ENCODE measurements at regions not wholly inside any gene's neighbourhood (a gene's known extent, or its start where the extent isn't known, plus 50 kb on each side); places are given as distances from the start of the nearest gene placed in this dataset.

- H3K27me3 ChIP-seq (ENCODE audit: control insufficient read depth, insufficient read depth, low read length), result no peaks in the 10 kb centered on the region
- no peak overlapping the region for H3K4me3 ChIP-seq (ENCODE audit: insufficient read depth, low read depth, low read length)
- DNase-seq, result no peak
- H3K36me3 ChIP-seq (replicated peaks; ENCODE audit: control insufficient read depth, insufficient read depth, low read length), result no peaks in the 10 kb centered on the region
Measured at GRCh38 chr15:37165395-37165794, 65.0 kb upstream of the MEIS2 start.

- Histone ChIP-seq H3K36me3 (replicated peaks; ENCODE audit: control insufficient read depth, insufficient read depth, low read length) (no peaks in the 10 kb centered on the region), H3K4me3 (ENCODE audit: insufficient read depth, low read depth, low read length) (no peak overlapping the region), H3K27me3 (ENCODE audit: control insufficient read depth, insufficient read depth, low read length) (no peaks in the 10 kb centered on the region)
- DNase-seq, result no peak
Measured at GRCh38 chr15:37166402-37166801, 66.1 kb upstream of the MEIS2 start.

DNA sequence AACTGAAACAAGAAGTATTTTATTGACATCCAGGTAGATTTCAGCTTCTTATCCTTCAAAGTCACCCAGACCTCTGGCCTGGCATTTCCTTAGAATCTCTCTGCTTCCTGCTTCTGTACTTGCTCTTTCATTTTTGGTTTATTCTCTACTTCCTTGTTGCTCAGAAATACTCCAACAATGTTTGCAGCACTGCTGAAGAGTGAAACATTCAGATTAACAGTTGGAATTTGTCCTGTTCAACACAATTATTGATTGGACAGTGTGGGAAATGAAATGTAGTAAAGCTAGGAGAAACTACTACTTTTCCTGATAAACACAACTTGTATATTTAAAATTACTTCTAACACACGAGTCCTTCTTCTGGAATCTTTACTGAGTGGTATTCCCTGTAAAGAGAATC lies 81.0 kb upstream of the MEIS2 start:
- Histone ChIP-seq H3K27me3 (ENCODE audit: control insufficient read depth, insufficient read depth, low read length) (no peaks in the 10 kb centered on the region), H3K36me3 (replicated peaks; ENCODE audit: control insufficient read depth, insufficient read depth, low read length) (no peaks in the 10 kb centered on the region), H3K4me3 (ENCODE audit: insufficient read depth, low read depth, low read length) (no peak overlapping the region)
- DNase-seq, result no peak

DNA sequence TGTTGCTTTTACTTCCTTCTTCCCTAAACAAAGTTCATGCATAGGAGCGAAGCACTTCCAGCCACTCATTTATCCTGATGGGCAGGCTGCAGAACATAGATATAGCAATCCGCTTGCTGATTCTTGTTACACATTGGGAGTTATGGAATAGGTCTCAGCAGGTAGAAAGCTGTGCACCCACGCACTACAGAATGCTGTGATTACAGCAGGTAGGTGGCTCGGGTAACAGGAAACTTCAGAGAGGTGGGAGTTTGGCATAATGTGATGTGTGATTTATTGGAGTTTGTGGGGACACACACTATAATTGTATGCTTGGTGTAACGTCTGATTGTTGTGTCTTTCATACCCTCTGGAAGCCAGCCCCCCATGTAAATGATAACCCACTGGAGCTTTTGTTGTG lies 99.2 kb upstream of the MEIS2 start:
- Histone ChIP-seq H3K4me3 (ENCODE audit: insufficient read depth, low read depth, low read length) (no peak overlapping the region), H3K36me3 (replicated peaks; ENCODE audit: control insufficient read depth, insufficient read depth, low read length) (no peaks in the 10 kb centered on the region), H3K27me3 (ENCODE audit: control insufficient read depth, insufficient read depth, low read length) (no peaks in the 10 kb centered on the region)
- DNase-seq, result no peak

- Histone ChIP-seq H3K27me3 (ENCODE audit: control insufficient read depth, insufficient read depth, low read length) (no peaks in the 10 kb centered on the region), H3K4me3 (ENCODE audit: insufficient read depth, low read depth, low read length) (no peak overlapping the region), H3K36me3 (replicated peaks; ENCODE audit: control insufficient read depth, insufficient read depth, low read length) (no peaks in the 10 kb centered on the region)
- no peak for DNase-seq
Measured at GRCh38 chr15:37203050-37203449, 102.7 kb upstream of the MEIS2 start.

- DNase-seq, result no peak
Measured at GRCh38 chr15:37204692-37205091, 104.3 kb upstream of the MEIS2 start.

DNA sequence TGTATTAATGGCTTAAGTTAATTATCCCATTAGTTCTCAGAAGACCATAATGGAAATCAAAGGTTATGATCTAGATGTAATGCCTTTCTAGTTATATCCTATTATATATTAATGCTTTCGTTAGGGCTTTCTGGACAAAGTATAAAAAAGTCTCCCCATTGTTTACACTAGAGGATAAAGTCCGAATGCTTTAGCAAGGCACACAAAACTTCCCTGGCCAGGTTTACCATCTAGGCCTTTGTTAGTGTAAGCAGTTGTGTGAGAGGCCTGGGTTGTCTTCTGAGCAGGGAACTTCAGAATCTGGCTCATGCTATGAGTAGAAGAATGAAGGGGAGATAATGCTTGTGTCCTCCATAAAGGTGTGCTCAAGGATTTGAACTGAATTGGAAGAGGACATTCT lies 106.3 kb upstream of the MEIS2 start:
- H3K4me3 ChIP-seq (ENCODE audit: insufficient read depth, low read depth, low read length), result no peak overlapping the region
- no peak for DNase-seq
- H3K27me3 ChIP-seq (ENCODE audit: control insufficient read depth, insufficient read depth, low read length), result no peaks in the 10 kb centered on the region
- no peaks in the 10 kb centered on the region for H3K36me3 ChIP-seq (replicated peaks; ENCODE audit: control insufficient read depth, insufficient read depth, low read length)

More at GRCh38 chr15:37204692-37205091, 104.3 kb upstream of the MEIS2 start:
- no peaks in the 10 kb centered on the region for H3K27me3 ChIP-seq (ENCODE audit: control insufficient read depth, insufficient read depth, low read length)
- no peak overlapping the region for H3K4me3 ChIP-seq (ENCODE audit: insufficient read depth, low read depth, low read length)
- H3K36me3 ChIP-seq (replicated peaks; ENCODE audit: control insufficient read depth, insufficient read depth, low read length), result no peaks in the 10 kb centered on the region

DNA sequence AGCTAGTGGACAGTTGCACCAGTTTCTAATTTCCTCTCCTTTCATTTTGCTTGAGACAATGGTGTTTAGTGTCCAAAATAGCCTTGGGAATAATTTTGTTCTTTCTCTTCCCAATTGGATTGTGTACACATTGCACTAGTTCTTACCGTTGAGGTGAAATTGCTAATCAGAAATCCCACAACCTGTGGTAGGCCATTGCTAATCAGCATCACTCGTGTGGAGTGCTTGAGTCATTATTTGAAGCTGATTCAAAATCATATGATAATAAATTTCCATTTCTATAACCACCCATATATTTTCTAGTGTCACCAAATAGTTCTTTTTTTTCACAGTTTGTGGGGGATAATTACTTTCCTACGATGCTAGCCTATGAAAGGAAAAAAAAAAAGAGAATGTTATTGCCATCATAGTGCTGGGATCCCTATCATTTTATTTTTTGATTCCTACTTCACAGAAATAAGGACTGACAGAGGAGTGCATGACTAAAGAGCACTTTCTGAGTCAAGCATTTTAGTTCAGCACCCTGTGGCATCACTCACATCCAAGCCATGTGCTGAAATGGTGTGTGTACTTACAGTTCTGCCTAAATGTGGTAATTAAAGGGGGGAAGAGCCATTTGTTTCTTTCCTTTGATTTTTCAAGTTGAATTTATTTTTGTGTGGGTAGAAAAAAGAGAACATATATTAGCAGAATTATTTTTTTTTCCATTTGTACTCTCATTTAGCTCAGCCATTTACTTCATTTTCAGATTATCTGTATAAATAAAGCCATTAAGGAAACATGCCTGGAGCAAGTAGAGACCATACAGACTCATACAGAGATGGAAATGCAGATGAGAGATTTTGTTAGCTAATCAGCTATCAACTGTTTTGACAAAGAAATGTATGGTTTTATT lies 108.0 kb upstream of the MEIS2 start:
- no peak for DNase-seq
- Histone ChIP-seq H3K36me3 (replicated peaks; ENCODE audit: control insufficient read depth, insufficient read depth, low read length) (no peaks in the 10 kb centered on the region), H3K27me3 (ENCODE audit: control insufficient read depth, insufficient read depth, low read length) (no peaks in the 10 kb centered on the region), H3K4me3 (ENCODE audit: insufficient read depth, low read depth, low read length) (no peak overlapping the region)

- Histone ChIP-seq H3K4me3 (ENCODE audit: insufficient read depth, low read depth, low read length) (no peak overlapping the region), H3K36me3 (replicated peaks; ENCODE audit: control insufficient read depth, insufficient read depth, low read length) (no peaks in the 10 kb centered on the region), H3K27me3 (ENCODE audit: control insufficient read depth, insufficient read depth, low read length) (no peaks in the 10 kb centered on the region)
- no peak for DNase-seq
Measured at GRCh38 chr15:37209041-37209363, 108.7 kb upstream of the MEIS2 start.

GRCh38 chr15:37217567-37217966 lies 117.2 kb upstream of the MEIS2 start:
- no peaks in the 10 kb centered on the region for H3K36me3 ChIP-seq (replicated peaks; ENCODE audit: control insufficient read depth, insufficient read depth, low read length)
- DNase-seq, result no peak
- no peaks in the 10 kb centered on the region for H3K27me3 ChIP-seq (ENCODE audit: control insufficient read depth, insufficient read depth, low read length)
- H3K4me3 ChIP-seq (ENCODE audit: insufficient read depth, low read depth, low read length), result no peak overlapping the region

DNA sequence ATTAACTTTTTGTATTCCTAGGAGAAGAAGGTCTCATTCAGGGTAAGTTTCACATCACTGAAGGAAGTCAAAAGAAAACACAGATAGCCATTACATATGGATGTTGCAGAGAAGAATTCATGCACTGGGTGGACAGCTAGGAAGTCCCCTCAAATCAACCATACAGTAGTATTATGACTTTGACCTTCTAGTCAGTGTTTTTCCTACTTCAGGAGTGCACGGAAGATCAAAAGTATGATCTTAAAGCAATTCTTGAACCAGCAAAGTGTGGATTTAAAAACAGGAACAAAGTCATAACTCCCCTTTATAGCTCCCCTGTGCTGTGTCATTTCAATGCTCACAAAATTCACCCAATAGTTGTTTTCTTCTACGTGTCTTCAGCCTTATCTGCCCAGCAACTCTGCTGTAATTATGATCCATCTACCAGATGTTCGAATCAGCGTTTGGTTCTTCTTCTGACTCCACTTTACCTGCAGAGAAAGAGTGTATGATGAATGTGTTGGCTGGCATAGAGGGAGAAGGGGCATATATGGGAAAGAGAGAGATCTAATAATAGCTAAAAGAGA lies 118.1 kb upstream of the MEIS2 start:
- H3K4me3 ChIP-seq (ENCODE audit: insufficient read depth, low read depth, low read length), result no peak overlapping the region
- no peak for DNase-seq
- no peaks in the 10 kb centered on the region for H3K27me3 ChIP-seq (ENCODE audit: control insufficient read depth, insufficient read depth, low read length)
- no peaks in the 10 kb centered on the region for H3K36me3 ChIP-seq (replicated peaks; ENCODE audit: control insufficient read depth, insufficient read depth, low read length)

GRCh38 chr15:37219211-37219701 lies 118.9 kb upstream of the MEIS2 start:
- no peaks in the 10 kb centered on the region for H3K36me3 ChIP-seq (replicated peaks; ENCODE audit: control insufficient read depth, insufficient read depth, low read length)

DNA sequence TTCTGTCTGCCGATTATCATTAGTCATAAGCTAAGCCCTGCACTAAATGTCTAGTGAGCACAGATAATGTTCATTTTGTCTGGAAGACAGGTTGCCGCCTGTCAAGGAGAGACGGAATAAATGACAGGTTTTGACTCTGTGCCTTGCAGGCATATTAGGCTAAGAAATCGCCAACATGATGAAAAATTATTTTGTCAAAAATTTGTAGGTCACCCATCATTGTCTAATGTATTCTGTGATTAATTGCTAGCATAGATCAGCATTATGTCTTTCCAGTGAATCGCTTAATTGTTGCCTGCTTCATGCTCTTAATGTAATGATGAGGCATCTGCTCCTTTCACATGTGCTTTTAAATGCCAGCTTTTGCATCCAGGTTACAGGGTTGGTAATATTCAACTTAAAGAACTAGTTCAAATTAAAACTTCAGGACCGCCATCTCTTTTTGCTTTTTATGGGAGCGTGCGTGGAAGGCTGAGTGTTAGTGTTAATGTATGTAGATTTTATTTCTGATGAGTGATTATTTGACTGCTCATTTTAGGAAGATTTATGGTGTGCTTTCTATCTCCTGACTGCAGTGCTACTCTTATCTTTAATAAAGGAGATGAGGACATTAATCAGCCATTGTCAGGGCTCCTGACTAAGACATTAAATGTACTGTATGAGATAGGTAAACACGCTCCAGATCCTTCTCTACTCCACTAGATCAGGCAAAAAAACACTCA lies 120.8 kb upstream of the MEIS2 start:
- DNase-seq, result no peak
- Histone ChIP-seq H3K4me3 (ENCODE audit: insufficient read depth, low read depth, low read length) (no peak overlapping the region), H3K27me3 (ENCODE audit: control insufficient read depth, insufficient read depth, low read length) (no peaks in the 10 kb centered on the region), H3K36me3 (replicated peaks; ENCODE audit: control insufficient read depth, insufficient read depth, low read length) (no peaks in the 10 kb centered on the region)

More at GRCh38 chr15:37219211-37219701, 118.9 kb upstream of the MEIS2 start:
- Histone ChIP-seq H3K27me3 (ENCODE audit: control insufficient read depth, insufficient read depth, low read length) (no peaks in the 10 kb centered on the region), H3K4me3 (ENCODE audit: insufficient read depth, low read depth, low read length) (no peak overlapping the region)
- no peak for DNase-seq

GRCh38 chr15:37221671-37222145 lies 121.4 kb upstream of the MEIS2 start:
- Histone ChIP-seq H3K27me3 (ENCODE audit: control insufficient read depth, insufficient read depth, low read length) (no peaks in the 10 kb centered on the region), H3K36me3 (replicated peaks; ENCODE audit: control insufficient read depth, insufficient read depth, low read length) (no peaks in the 10 kb centered on the region), H3K4me3 (ENCODE audit: insufficient read depth, low read depth, low read length) (no peak overlapping the region)
- no peak for DNase-seq

DNA sequence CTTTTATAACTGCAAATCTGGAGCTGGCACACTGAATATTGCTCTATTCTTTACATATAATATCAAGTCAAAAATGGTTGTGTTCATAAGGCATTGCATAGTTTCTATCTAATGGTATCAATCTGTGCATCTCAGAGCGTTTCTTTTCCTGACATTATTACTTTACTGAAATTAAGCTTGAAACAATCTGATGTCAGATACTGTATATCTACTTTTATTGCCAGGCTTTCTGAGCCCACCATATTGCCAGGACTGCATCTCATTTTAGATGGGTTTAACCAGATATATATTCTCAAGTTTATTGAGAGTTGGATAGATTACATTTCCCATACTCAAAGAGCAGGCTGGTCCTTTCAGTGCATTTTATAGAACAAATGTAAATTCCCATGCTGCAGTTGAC lies 122.7 kb upstream of the MEIS2 start:
- no peak for DNase-seq
- no peaks in the 10 kb centered on the region for H3K27me3 ChIP-seq (ENCODE audit: control insufficient read depth, insufficient read depth, low read length)
- no peaks in the 10 kb centered on the region for H3K36me3 ChIP-seq (replicated peaks; ENCODE audit: control insufficient read depth, insufficient read depth, low read length)
- no peak overlapping the region for H3K4me3 ChIP-seq (ENCODE audit: insufficient read depth, low read depth, low read length)
